Epithelial cell of prostate (primary cell): ENCODE measurements at regions not wholly inside any gene's neighbourhood (a gene's known extent, or its start where the extent isn't known, plus 50 kb on each side); places are given as distances from the start of the nearest gene placed in this dataset.

ENCODE experiments used
- DNase-seq: peaks from one replicate; pipeline ENCODE4 v3.0.0-alpha.2; 2011; ENCODE audit warnings: low read depth, low spot score
- H3K27ac ChIP-seq: fragments of 450-650 bp; 2 replicates; pipeline ENCODE4 v1.5.1; 2017; ENCODE audit warnings: mild to moderate bottlenecking

DNA sequence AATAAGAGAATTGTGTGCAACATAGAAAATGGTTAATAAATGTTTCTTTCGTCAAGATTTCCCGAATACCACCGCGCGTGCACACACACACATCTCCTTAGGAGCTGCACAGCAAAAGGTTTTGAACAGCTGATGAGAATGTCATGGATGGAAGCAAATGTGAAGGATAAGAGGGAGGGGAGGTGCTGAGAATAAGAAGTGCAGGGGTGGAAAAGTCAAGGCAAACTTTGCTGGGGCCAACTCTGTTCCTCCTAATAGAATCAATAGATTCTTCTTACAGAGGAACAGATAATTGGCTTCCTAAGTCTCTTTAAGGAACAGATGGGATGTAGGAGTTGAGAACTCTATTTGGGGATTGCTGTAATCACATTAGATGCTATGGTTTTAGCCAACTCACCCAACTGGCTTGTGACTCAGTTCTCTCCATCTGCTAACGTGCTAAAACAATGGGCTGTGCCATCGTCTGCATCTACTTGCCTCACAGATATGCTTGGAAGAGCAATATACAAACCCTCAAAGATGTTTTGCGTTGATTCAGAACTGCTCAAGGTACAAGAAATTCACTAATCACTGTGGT, 408.2 kb upstream of the CELF2 start:
- DNase-seq, result no peak
- no peak overlapping the region for H3K27ac ChIP-seq

DNA sequence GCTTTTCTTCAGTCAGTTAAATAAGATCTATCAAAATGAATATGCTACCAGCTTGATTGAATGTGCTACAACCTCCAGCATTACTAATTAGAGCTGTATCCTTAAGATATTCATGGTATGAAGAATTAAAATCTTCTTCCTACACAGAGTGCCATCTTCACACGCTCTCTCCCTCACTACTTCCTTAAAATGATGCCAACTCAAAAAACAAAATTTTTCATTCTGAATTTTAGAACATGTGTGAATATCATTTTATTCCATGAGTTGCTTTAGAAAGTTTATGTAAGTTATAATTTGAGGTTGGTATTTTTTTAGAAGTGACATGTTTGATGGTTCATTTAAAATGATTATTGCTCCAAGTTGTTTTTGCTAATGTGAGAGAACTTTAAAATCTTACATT, 407.5 kb upstream of the CELF2 start:
- no peak for DNase-seq
- H3K27ac ChIP-seq, result no peak overlapping the region

DNA sequence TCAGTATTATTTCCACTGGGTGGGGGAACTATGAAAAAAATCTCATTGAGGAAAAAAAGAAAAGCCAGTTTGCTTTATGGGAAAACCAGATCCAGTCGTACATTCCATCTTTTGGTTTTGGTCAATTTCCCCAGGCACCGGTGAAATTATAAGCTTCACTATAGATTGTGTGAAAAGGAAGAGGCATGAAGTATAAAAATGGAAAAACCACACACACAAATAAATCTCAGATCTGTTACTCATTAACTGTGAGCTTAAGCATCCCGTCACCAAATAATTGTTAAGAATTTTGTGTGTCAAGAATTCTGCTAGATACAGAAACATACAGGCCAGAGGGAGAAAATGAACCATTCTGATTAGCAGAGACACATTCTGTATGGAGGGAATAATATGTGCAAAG, 405.5 kb upstream of the CELF2 start:
- no peak overlapping the region for H3K27ac ChIP-seq
- DNase-seq, result no peak

DNA sequence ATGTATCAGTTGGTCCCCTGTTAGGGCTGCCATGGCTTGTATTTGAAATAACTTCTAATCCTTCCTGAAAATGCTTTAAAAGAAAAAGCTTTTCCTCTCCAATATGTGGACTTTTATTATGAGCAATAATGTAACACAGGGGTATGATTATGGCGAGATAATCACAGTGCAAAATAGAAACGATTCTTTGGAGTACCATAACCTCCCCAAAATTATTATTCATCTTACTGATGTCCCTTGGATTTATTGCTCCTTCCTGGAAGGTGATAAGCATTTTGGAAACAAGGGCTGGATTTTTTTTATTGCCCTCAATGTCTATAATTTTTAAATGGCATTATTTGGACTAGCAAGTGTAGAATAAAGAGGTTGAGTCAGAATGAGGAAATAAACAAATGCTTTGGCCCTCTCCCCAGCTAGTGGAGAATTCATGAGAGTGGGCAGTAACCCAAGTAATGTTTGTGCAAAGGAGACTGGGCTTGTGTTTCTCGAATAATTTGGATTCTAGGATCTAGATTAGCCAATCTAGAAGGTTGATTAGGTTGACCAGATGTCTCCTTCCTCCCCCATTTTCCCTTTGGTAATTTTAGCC, 403.9 kb upstream of the CELF2 start:
- no peak for DNase-seq

DNA sequence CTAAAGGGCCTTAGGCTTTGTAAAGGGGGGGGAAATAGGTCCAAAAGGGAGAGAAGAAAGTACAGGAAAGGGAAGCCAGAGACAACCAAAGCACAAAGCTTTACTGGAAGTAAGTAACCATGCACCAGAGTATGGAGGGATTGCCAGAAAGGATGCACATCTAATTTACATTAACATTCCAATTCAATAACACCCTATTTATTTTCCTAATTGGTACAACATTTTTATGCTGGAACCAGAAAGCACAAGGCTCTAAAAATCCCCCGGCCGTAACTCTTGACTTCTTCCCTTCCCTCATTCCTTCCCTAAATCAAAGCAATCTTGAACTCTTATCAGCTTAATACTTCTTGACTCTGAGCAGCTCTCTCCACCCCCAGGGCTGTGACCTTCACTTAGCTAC, 400.0 kb upstream of the CELF2 start:
- DNase-seq, result no peak
- no peak overlapping the region for H3K27ac ChIP-seq

More for the DNA sequence above, 403.9 kb upstream of the CELF2 start:
- no peak overlapping the region for H3K27ac ChIP-seq

DNA sequence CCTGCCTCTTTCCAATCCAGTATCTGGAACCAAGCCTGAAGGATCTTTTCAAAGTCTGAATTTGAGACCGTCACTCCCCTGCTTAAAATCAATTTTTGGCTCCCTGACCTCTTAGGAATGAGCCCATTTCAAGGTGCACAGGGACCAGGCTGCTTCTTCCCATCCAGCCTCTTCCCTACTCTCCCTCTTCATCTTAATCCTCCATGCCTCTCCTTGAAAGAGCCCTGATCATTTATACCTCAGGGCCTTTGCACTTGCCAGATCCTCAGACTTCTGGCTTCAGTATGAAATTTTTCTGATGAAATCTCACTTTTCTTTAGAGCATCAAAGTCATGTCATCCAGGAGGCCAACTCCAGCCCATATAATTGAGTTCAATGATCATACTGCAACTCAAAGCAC, 399.5 kb upstream of the CELF2 start:
- no peak for DNase-seq
- no peak overlapping the region for H3K27ac ChIP-seq

DNA sequence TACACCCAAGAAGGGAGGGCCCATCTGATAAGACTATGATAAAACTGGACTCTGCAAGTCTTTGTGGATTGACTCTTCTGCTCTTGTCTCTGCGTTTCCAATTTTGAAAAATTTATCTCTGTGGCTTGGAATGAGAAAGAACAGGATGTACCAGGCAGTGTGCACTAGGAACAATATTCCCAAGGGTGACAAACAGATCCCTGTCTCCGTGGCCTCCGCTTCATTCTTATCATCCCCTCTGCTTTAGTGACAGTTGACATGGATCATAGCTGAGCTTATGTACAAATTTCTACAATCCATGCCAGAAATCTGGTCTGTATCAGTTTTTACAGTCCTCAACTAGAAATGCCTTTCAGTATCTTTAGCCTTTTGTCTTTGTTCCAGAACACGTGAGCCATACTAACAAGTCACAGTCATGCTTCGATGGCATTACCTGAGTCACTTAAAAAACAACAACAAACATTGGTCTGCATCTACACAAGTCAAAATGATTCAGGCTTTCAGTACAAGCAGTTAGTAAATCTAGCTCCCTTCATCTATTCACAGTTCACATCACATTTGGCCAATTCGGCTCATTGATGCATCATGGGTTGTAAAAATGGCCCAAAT, 393.6 kb upstream of the CELF2 start:
- no peak for DNase-seq
- no peak overlapping the region for H3K27ac ChIP-seq

DNA sequence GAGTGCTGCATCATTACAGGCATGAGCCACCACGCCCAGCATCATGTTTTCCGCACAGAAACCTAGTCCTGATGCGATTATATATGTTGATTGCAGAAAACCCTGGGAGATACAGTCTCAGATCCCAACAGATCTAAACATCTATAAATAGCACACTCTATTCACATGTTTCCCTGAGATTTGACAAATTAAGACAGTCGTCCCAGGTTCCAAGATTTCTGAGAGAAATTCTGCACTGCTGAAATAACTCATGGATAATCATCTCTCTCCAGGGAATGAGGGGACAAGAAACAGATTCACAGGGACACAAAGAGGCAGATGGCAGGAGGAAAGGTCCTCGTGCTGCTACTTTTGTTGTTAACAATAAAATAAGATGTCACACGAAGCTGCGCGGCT, 393.1 kb upstream of the CELF2 start:
- DNase-seq, result no peak
- no peak overlapping the region for H3K27ac ChIP-seq

DNA sequence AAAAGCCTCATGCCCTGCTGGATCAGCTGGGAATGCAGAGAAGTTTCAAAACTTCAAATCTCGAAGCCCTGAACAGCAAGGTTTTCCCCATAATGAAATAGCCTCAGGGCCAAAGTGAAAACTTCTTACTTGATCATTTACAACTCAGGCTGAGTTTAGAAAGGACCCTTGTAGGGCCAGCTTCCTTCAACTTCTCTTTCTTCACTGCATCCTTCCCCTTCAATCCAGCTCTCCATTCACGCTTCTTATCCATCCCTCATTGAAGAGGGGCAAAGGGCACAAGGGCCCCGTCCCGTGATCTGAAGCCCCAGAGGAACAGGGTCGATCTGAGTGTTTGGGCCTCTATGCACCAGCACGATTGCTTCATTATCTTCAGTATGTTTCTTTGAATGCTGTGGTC, 392.2 kb upstream of the CELF2 start:
- H3K27ac ChIP-seq, result no peak overlapping the region
- no peak for DNase-seq

DNA sequence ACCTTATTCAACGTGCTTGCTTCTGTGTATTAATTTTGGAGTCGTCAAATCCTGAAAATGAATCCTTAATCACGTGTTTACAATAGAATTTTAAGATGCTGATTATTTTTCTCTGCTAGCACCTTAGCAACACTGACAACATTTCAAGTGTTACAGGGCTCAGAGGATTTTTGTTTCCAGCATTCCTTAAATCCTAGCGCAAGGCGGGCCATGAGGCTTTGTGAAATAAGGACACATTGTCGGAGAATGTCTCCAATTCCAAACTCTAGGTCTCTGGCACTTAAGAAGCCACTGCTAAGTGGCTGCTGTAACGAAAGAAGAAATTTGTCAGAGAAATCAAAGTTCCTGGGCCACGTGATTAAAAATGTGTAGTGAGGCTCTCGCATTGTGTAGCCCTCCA, 390.9 kb upstream of the CELF2 start:
- no peak for DNase-seq
- H3K27ac ChIP-seq, result no peak overlapping the region

DNA sequence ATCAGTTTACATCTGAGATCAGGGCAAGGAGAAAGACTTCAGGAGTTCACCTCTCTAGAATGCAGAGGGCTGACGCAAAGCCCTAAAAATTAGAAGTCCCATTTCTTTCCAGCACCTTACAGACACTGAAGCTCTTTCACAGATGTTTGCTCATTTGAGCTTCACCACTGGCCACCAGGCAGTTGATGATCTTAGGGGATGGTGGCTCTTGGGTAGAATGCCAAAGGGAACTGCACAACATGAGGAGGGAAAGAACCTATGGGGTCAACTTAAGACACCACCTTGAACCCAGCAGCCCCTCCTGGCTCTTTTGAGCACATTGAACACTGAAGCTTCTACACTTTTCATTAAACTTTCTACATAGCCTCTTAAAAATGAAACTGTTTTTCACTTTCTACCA, 390.3 kb upstream of the CELF2 start:
- no peak overlapping the region for H3K27ac ChIP-seq
- DNase-seq, result no peak

DNA sequence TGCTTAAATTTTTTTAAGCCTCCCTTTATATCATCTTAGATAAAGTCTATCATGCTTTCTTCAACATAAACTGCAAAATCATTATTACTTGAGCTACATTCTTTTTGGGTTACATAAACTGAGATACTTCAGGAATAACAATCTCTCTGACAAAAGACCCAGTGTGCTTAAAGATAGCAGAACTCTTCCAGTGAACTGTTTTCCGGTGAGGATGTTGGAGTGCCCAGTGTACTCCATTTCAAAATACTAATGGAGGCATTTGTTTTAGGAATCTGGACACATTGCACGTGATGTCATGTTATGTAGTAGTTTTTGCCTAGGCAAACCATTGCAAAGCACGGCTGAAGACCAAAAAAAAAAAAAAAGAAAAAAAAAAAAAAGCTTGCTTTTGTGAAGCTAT, 388.2 kb upstream of the CELF2 start:
- no peak overlapping the region for H3K27ac ChIP-seq
- no peak for DNase-seq

DNA sequence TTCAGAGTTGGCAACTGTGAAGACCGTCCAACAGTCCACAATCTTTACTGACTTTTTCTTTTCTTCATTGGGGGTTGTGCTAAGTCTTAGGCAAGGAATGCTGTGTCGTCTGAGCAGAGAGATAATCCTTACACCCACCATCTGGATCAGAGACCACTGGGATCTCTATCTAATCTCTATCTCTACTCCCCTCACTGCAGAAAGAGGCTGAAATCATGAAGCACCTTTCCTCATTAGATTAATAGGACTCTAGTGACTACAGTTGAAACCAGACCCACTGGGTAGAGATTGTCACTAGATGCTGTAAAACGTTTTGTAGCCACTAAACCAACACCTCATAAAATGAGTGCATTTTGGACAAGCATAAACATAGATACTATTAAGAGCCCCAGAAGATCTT, 387.4 kb upstream of the CELF2 start:
- no peak overlapping the region for H3K27ac ChIP-seq
- DNase-seq, result no peak

DNA sequence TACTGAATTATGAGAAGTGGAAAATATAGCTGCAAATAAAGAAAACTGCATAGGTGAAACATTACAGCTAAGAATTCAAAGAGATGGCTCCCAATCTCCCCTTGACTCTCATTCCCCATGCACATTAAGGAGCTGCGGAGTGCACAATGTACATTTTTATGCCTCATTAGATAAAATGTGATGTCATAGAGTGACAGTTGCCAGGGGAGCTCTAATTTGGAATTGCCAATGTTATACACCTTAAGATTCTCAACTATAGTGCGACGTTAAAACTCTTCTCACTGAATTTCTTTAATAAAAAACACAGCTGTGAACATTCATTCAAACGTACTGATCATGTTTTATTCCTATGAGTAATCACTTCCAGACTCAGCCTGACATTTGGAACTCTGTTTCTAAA, 386.9 kb upstream of the CELF2 start:
- H3K27ac ChIP-seq, result no peak overlapping the region
- DNase-seq, result no peak

DNA sequence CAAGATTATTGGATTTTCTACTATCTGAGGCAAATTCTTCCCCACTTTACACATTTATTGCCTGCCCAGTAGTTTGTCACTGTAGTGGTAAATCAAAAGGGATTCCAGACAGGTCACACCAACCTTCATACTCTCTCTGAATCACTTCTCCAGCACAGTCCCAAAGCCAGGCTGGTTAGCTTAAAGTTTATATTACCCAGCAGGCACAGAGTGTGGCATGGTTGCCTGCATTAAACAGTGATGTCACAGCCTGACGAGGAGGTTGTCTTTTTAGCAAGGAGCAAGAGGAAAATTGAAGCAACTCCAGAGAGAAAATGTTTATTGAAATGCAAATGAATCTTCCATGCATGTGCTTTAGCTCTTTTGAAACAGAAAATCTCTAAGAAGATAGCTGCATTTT, 375.5 kb upstream of the CELF2 start:
- H3K27ac ChIP-seq, result no peak overlapping the region
- no peak for DNase-seq

DNA sequence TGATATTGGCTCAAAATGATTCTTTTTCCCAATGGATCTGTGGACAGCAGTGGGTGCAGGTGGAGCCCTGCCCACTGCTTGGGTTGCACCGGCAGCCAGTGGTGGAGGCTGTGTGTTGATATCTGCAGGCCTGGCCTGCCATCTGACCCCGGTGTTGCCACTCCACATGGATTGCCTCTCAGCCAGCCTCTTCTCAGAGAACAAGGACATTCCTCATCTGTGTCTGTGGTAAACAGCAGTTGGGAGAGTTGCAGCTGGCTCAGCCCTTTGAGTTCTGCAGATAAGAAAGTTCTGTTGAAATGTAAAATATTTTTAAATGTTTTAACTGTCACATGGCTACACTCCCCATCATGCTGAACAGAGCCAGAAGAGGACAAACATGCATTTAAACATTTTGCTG, 374.9 kb upstream of the CELF2 start:
- H3K27ac ChIP-seq, result no peak overlapping the region

DNA sequence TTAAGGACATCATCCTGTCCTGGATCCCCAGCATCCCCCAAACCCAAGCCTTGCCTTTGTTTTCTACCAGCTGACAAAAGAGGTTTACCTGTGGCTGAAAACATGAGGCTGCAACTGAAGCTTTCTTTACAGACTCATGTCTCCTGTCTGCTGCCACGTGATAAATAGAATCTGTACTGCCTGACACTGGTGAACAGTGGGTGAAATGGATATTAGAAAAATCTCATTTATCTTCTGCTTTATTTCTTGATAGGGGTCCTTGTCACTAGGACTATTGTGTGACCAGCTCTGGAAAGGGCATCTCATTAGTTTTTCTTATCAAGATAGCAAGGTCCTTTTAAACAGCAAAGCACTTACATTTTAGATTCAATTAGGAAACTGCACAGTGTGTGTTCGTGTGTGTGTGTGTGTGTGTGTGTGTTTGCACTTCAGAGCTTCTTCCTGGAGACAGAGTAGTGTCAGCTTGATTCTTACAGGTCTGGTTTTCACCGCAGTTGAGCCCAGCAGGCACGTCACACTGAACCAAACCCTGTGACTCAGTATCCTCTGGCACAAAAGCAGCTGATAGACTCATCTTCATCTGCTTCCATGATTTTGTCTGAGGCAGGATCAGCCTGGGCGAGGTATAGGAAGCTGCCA, 373.5 kb upstream of the CELF2 start:
- H3K27ac ChIP-seq, result no peak overlapping the region
- peak; percentile 10 for DNase-seq

More for the DNA sequence above, 374.9 kb upstream of the CELF2 start:
- no peak for DNase-seq

DNA sequence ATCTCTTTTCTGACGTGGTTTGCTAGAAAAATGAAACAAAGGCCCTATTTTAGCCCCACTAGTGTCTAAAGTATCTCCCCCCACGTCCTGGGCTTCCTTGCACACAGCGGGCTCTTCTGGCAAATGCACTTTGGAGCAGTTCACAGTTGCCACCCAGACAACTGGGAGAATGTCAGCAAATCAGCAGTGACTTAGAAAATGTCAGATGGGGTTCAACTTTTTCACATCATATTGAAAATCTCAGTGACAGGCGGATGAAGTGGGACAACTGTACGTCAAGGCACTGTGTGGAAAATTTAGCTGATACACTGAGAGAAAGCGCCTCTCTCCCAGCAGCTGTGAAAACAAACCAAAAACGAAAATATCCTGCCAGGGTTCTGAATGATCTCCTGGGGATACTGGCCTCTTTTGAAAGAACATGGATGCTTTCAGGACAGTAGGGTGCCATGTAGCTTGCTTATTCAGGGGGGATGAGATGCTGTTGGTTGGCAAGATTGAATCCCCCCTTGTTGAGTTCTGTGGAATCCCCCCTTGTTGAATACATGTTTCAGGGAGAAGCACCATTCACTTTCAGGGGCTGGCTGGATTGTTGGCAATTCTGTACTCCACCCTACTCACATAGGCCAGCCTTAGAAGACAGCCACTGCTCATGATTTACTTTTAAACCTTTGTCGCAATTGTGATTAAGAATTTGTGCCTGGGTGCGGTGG, 372.8 kb upstream of the CELF2 start:
- H3K27ac ChIP-seq, result no peak overlapping the region
- DNase-seq, result no peak

DNA sequence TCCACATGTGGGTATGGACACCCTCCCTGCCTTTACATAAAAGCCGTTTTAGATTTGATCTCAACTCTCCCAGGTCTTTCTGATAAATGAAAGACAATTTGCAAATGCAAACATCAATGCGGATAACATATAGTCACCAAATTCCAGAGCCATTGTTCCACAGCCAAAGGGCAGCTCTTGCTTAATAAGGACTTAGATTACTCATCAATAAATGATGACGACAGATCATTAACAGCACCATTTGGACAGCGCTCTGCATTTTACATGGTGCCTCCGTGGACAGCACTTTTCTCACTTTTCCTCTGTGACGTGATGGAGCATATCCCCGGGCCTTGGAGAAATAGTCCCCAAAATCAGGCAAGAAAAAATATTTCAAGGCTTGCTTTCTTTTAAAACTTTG, 370.3 kb upstream of the CELF2 start:
- no peak for DNase-seq
- no peak overlapping the region for H3K27ac ChIP-seq

DNA sequence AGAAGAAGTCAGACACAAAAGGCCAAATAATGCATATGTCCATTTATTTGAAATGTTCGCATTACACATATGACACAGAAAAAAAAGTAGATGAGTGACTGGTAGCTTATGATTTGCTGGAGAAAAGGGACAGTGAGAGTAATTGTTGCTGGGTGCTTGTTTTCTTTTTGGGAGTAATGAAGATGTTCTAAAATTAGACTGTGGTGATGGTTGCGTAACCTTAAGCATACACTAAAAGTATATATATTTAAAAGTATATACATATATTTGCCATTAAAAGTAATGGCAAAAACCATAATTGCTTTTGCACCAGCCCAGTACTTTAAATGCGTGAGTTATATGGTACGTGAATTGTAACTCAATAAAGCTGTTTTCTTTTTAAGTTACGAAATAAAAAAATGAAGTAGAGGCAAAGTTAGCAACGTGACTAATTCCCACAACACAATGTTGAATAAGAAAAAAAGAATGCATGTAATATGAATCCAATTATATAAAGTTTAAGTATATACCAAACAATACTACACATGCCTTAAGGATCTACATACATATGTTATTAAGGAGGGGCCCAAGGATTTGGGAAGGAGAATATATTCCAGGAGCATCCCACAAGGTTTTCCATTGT, 360.4 kb upstream of the CELF2 start:
- no peak for DNase-seq
- H3K27ac ChIP-seq, result no peak overlapping the region
